ENCODE measurements at regions not wholly inside any gene's neighbourhood (a gene's known extent, or its start where the extent isn't known, plus 50 kb on each side); places are given as distances from the start of the nearest gene placed in this dataset.

DNA sequence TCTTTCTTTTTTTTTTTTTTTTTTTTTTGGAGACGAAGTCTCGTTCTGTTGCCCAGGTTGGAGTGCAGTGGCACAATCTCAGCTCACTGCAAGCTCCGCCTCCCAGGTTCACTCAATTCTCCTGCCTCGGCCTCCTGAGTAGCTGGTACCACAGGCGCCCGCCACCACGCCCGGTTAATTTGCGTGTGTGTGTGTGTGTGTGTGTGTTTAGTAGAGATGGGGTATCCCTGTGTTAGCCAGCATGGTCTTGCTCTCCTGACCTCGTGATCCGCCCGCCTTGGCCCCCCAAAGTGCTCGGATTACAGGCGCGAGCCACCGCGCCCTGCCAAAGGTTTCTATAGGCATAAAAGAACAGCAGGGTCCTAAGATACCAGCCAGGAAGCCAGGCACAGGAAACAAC, 261.0 kb upstream of the CCDC54 start:
- TF ChIP-seq, protein P1, sequence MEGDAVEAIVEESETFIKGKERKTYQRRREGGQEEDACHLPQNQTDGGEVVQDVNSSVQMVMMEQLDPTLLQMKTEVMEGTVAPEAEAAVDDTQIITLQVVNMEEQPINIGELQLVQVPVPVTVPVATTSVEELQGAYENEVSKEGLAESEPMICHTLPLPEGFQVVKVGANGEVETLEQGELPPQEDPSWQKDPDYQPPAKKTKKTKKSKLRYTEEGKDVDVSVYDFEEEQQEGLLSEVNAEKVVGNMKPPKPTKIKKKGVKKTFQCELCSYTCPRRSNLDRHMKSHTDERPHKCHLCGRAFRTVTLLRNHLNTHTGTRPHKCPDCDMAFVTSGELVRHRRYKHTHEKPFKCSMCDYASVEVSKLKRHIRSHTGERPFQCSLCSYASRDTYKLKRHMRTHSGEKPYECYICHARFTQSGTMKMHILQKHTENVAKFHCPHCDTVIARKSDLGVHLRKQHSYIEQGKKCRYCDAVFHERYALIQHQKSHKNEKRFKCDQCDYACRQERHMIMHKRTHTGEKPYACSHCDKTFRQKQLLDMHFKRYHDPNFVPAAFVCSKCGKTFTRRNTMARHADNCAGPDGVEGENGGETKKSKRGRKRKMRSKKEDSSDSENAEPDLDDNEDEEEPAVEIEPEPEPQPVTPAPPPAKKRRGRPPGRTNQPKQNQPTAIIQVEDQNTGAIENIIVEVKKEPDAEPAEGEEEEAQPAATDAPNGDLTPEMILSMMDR (IDR thresholded peaks at IDR 0.05) = no peak
- no peak for TF ChIP-seq TEAD4 (IDR thresholded peaks at IDR 0.05; ENCODE audit: borderline replicate concordance, insufficient read depth)
- TF ChIP-seq RCOR1 (IDR thresholded peaks at IDR 0.05; ENCODE audit: low read length) = no peak
- no peak for TF ChIP-seq YY1 (IDR thresholded peaks at IDR 0.05; ENCODE audit: low read depth)
- no peak for TF ChIP-seq TCF12 (IDR thresholded peaks at IDR 0.05)
- no peak for TF ChIP-seq SMC3 (IDR thresholded peaks at IDR 0.05; ENCODE audit: low read depth, low read length)
- TF ChIP-seq JUND (IDR thresholded peaks at IDR 0.05) = no peak
- no peak for TF ChIP-seq POLR2AphosphoS5 (IDR thresholded peaks at IDR 0.05; ENCODE audit: low read depth, low read length)
- no peak for TF ChIP-seq MXI1 (IDR thresholded peaks at IDR 0.05; ENCODE audit: low read depth, low read length)

Data from SK-N-SH (cell line).